ENCODE measurements at regions not wholly inside any gene's neighbourhood (a gene's known extent, or its start where the extent isn't known, plus 50 kb on each side); places are given as distances from the start of the nearest gene placed in this dataset.
A peak's percentile ranks its signal among the peaks of the same experiment; 100 is the strongest.

- no peak for TF ChIP-seq CTCF (conservative IDR thresholded peaks at IDR 0.05; ENCODE audit: low read length)
- H3K4me3 ChIP-seq (ENCODE audit: low read length) = no peak overlapping the region
- DNase-seq (ENCODE audit: low read depth) = peak; percentile 98
These were observed 192.5 kb upstream of the SEMA3C start for GRCh38 chr7:81111358-81111757.

GRCh38 chr7:81110673-81111072, 191.8 kb upstream of the SEMA3C start:
- no peak for DNase-seq (ENCODE audit: low read depth)
- TF ChIP-seq CTCF (conservative IDR thresholded peaks at IDR 0.05; ENCODE audit: low read length) = no peak
- H3K4me3 ChIP-seq (ENCODE audit: low read length) = no peak overlapping the region

GRCh38 chr7:81098213-81098612, 179.4 kb upstream of the SEMA3C start:
- no peak overlapping the region for H3K4me3 ChIP-seq (ENCODE audit: low read length)
- no peak for TF ChIP-seq CTCF (conservative IDR thresholded peaks at IDR 0.05; ENCODE audit: low read length)
- DNase-seq (ENCODE audit: low read depth) = no peak

- no peak for DNase-seq (ENCODE audit: low read depth)
- H3K4me3 ChIP-seq (ENCODE audit: low read length) = no peak overlapping the region
- TF ChIP-seq CTCF (conservative IDR thresholded peaks at IDR 0.05; ENCODE audit: low read length) = no peak
These were observed 176.1 kb upstream of the SEMA3C start for GRCh38 chr7:81094952-81095351.

GRCh38 chr7:81081616-81082015, 162.8 kb upstream of the SEMA3C start:
- TF ChIP-seq CTCF (conservative IDR thresholded peaks at IDR 0.05; ENCODE audit: low read length) = no peak
- DNase-seq (ENCODE audit: low read depth) = peak; percentile 13
- H3K4me3 ChIP-seq (ENCODE audit: low read length) = no peak overlapping the region

- H3K4me3 ChIP-seq (ENCODE audit: low read length) = no peak overlapping the region
- TF ChIP-seq CTCF (conservative IDR thresholded peaks at IDR 0.05; ENCODE audit: low read length) = no peak
- DNase-seq (ENCODE audit: low read depth) = no peak
These were observed 161.7 kb upstream of the SEMA3C start for GRCh38 chr7:81080553-81080952.

- peak; percentile 17 for DNase-seq (ENCODE audit: low read depth)
- TF ChIP-seq CTCF (conservative IDR thresholded peaks at IDR 0.05; ENCODE audit: low read length) = no peak
- no peak overlapping the region for H3K4me3 ChIP-seq (ENCODE audit: low read length)
These were observed 160.9 kb upstream of the SEMA3C start for GRCh38 chr7:81079746-81080145.

All from AG10803 (cell line).